Tibial nerve (tissue), 4 donors: ENCODE measurements at regions not wholly inside any gene's neighbourhood (a gene's known extent, or its start where the extent isn't known, plus 50 kb on each side); places are given as distances from the start of the nearest gene placed in this dataset.

ENCODE experiments used
- EP300 ChIP-seq, 2 donors: sonication (generic); formaldehyde crosslinking; IDR thresholded peaks; one replicate each; pipeline ENCODE4 v1.6.1; 2017; ENCODE audit warnings: antibody characterized with exemption in 2 of 2, mild to moderate bottlenecking in 1 of 2
- POLR2A ChIP-seq, 2 donors: fragments of 450-650 bp; IDR thresholded peaks; one replicate each; pipeline ENCODE4 v1.6.1; 2017; ENCODE audit warnings: antibody characterized with exemption in 2 of 2, mild to moderate bottlenecking in 2 of 2, moderate library complexity in 2 of 2
- TF ChIP-seq, protein P1 (sequence below), 5 experiments: fragments of 200-600 bp in 3 of 5; fragments of 450-650 bp in 2 of 5; sonication (generic) in 3 of 5; IDR thresholded peaks; one replicate each; pipeline ENCODE4 v1.5.1; 2016 to 2019; ENCODE audit warnings: antibody characterized with exemption in 5 of 5, mild to moderate bottlenecking in 3 of 5, moderate library complexity in 2 of 5

DNA sequence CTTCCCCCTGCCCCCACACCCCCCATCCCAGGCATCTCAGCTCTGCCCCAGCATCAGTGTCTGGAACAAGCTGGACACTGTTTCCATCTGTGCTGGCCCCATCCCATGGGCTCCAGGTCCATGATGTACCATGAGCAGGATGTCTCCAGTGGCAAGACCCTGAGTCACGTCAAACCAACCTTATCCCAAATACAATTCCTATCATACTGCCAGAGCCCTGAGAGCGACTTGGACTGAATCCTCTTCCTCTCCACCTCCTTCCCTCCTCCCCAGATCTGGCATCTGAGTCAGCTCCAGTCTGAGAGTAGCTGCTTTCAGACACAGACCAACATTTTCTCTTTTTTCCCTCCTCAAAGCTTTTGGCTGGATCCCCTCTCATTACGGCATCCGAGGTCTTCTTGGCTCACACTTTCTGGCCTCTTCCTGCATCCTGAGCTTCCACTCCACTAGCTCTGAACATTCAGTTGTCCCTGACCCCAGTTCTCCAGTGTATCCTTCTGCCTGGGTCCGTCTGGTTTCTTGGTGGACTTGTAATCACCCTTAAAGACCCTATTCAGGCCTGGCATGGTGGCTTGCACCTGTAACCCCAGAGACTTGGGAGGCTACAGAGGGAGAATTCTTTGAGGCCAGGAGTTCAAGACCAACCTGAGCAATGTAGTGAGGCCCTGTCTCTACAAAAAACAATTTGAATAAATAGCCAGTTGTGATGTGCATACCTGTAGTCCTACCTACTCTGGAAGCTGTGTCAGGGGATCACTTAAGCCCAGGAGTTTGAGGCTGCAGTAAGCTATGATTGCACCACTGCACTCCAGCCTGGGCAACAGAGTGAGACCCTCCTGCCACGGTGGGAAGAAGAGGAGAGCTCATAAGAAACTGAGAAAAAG lies 68.3 kb downstream of the ACKR3 start:
- TF ChIP-seq, protein P1, sequence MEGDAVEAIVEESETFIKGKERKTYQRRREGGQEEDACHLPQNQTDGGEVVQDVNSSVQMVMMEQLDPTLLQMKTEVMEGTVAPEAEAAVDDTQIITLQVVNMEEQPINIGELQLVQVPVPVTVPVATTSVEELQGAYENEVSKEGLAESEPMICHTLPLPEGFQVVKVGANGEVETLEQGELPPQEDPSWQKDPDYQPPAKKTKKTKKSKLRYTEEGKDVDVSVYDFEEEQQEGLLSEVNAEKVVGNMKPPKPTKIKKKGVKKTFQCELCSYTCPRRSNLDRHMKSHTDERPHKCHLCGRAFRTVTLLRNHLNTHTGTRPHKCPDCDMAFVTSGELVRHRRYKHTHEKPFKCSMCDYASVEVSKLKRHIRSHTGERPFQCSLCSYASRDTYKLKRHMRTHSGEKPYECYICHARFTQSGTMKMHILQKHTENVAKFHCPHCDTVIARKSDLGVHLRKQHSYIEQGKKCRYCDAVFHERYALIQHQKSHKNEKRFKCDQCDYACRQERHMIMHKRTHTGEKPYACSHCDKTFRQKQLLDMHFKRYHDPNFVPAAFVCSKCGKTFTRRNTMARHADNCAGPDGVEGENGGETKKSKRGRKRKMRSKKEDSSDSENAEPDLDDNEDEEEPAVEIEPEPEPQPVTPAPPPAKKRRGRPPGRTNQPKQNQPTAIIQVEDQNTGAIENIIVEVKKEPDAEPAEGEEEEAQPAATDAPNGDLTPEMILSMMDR (IDR thresholded peaks at IDR 0.05): no peak
- TF ChIP-seq POLR2A (IDR thresholded peaks at IDR 0.05): no peak
- TF ChIP-seq EP300 (IDR thresholded peaks at IDR 0.05): no peak
